ENCODE measurements at regions not wholly inside any gene's neighbourhood (a gene's known extent, or its start where the extent isn't known, plus 50 kb on each side); places are given as distances from the start of the nearest gene placed in this dataset.
A peak's percentile ranks its signal among the peaks of the same experiment; 100 is the strongest.

DNA sequence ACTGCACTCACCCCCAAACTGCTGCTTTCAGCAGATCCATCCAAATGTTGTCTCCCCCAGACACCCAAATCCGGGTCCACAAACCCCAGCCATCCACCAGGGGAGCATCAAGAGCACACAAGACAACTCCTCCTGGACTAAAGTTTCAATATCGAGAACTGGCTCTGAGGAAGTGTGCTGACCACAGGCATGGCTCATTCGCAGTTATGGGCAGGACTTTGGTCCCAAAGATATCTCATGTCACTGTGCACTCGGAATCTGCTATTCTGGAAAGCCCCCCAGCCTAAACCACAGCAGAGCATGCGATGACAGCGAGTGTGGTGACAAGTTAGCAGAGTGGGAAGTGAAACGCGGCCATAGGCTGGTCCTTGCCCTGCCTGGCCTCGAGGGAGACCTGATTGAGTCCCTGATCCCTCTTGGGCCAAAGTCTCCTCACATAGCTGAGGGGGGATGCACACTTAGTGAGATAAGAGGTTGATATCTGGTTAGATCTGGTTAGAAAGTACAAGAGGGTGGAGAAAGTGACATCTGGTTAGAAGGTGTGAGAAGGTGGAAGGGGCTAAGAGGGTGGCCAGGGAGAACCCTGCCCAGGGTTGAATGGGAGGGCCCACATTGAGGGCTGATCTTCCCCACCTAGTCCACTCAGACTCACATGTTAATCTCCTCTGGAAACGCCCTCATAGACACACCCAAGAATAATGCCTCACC lies 149.7 kb downstream of the MRPL14 start:
- Histone ChIP-seq H3K79me2 (ENCODE audit: insufficient read depth, low read length) (no peaks in the 10 kb centered on the region), H3K4me3 (replicated peaks in 1 of 3; ENCODE audit: insufficient read depth in 1 of 3, low read depth in 2 of 3, low read length in 3 of 3) (peak overlapping the region in 1 of 3 experiments; percentile 37; a peak in 1 of 6 replicates), H3K27me3 (ENCODE audit: control insufficient read depth in 1 of 2, insufficient read depth in 2 of 2, low read length in 2 of 2) (peaks cover 13 to 71% of the 10 kb centered on the region in 2 experiments; a peak in 4 of 5 replicates), H2AFZ (ENCODE audit: low read length) (no peak overlapping the region), H4K20me1 (ENCODE audit: insufficient read depth, low read length) (no peaks in the 10 kb centered on the region), H3K4me1 (ENCODE audit: insufficient read depth, low read length) (peaks cover 49% of the 10 kb centered on the region), H3K9ac (ENCODE audit: insufficient read depth, low read depth, low read length) (no peak overlapping the region), H3K36me3 (replicated peaks in 1 of 2; ENCODE audit: control insufficient read depth in 1 of 2, insufficient read depth in 2 of 2, low read length in 2 of 2) (no peaks in the 10 kb centered on the region), H3K9me3 (ENCODE audit: low read length) (peaks cover 6% of the 10 kb centered on the region; the same call in 1 of the 2 replicates), H3K27ac (ENCODE audit: extremely low read length, insufficient read depth, low read length) (no peak overlapping the region), H3K4me2 (ENCODE audit: low read depth, low read length) (peak overlapping the region; percentile 33; the same call in 1 of the 2 replicates)
- intact Hi-C loops (cut with micrococcal nuclease; ENCODE audit: unreplicated experiment) = no loop called here
- in situ Hi-C loops (cut with HindIII; ENCODE audit: extremely low pct_ligation_motif_present, low pct_unique_long_range_greater_than_20kb) = no loop called here
- ChIA-PET CTCF (ENCODE audit: low intra/inter-chr PET ratio, low total read pairs) (no interaction called here), POLR2A (interaction anchor here (1.2 kb wide), 1 partner anchor 13 kb away, joined by 3 read pairs; no protein-coding TSS in a partner anchor)
- peak; percentile 15; the same call in 1 of the 3 replicates for ATAC-seq
- FAIRE-seq = no peak
- BruUV-seq (replicated peaks) = no TSS peak
- no peak for DNase-seq (ENCODE audit: low spot score)
- 0% methylated on average over 10 of the region's 10 CpGs for WGBS (ENCODE audit: low lambda C conversion rate)
- TF ChIP-seq, protein P1, sequence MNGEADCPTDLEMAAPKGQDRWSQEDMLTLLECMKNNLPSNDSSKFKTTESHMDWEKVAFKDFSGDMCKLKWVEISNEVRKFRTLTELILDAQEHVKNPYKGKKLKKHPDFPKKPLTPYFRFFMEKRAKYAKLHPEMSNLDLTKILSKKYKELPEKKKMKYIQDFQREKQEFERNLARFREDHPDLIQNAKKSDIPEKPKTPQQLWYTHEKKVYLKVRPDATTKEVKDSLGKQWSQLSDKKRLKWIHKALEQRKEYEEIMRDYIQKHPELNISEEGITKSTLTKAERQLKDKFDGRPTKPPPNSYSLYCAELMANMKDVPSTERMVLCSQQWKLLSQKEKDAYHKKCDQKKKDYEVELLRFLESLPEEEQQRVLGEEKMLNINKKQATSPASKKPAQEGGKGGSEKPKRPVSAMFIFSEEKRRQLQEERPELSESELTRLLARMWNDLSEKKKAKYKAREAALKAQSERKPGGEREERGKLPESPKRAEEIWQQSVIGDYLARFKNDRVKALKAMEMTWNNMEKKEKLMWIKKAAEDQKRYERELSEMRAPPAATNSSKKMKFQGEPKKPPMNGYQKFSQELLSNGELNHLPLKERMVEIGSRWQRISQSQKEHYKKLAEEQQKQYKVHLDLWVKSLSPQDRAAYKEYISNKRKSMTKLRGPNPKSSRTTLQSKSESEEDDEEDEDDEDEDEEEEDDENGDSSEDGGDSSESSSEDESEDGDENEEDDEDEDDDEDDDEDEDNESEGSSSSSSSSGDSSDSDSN (CRISPR knock-in tag; IDR thresholded peaks at IDR 0.05) = no peak
- TF ChIP-seq TAF1 (CRISPR knock-in tag; IDR thresholded peaks at IDR 0.05) (no peak), CBX5 (CRISPR knock-in tag; IDR thresholded peaks at IDR 0.05; ENCODE audit: borderline replicate concordance) (no peak), KLF11 (CRISPR knock-in tag; IDR thresholded peaks at IDR 0.05) (no peak), HNF4A (CRISPR knock-in tag; IDR thresholded peaks at IDR 0.05) (peak; percentile 31), TCF7L2 (IDR thresholded peaks at IDR 0.05; ENCODE audit: low read depth, low read length) (no peak), NRL (CRISPR knock-in tag; IDR thresholded peaks at IDR 0.05; ENCODE audit: borderline replicate concordance) (peak; percentile 34; the same call in 1 of the 2 replicates), ZNF431 (CRISPR knock-in tag; IDR thresholded peaks at IDR 0.05; ENCODE audit: borderline replicate concordance, low read depth) (0 out of 2 replicates have a peak, but pooled peaks have one; percentile 26), TSC22D2 (CRISPR knock-in tag; IDR thresholded peaks at IDR 0.05; ENCODE audit: borderline replicate concordance) (no peak), ETV6 (CRISPR knock-in tag; conservative IDR thresholded peaks at IDR 0.05) (no peak), RAD21 (CRISPR knock-in tag; IDR thresholded peaks at IDR 0.05) (no peak), MED8 (CRISPR knock-in tag; IDR thresholded peaks at IDR 0.05; ENCODE audit: insufficient replicate concordance) (no peak), STAG1 (CRISPR knock-in tag; IDR thresholded peaks at IDR 0.05) (peak; percentile 21; the same call in 1 of the 2 replicates), MEIS2 (CRISPR knock-in tag; IDR thresholded peaks at IDR 0.05) (0 out of 2 replicates have a peak, but pooled peaks have one; percentile 35), REL (CRISPR knock-in tag; conservative IDR thresholded peaks at IDR 0.05) (no peak)
- TF ChIP-seq, protein P2, sequence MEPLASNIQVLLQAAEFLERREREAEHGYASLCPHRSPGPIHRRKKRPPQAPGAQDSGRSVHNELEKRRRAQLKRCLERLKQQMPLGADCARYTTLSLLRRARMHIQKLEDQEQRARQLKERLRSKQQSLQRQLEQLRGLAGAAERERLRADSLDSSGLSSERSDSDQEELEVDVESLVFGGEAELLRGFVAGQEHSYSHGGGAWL (CRISPR knock-in tag; IDR thresholded peaks at IDR 0.05) = no peak
- TF ChIP-seq, protein P3, sequence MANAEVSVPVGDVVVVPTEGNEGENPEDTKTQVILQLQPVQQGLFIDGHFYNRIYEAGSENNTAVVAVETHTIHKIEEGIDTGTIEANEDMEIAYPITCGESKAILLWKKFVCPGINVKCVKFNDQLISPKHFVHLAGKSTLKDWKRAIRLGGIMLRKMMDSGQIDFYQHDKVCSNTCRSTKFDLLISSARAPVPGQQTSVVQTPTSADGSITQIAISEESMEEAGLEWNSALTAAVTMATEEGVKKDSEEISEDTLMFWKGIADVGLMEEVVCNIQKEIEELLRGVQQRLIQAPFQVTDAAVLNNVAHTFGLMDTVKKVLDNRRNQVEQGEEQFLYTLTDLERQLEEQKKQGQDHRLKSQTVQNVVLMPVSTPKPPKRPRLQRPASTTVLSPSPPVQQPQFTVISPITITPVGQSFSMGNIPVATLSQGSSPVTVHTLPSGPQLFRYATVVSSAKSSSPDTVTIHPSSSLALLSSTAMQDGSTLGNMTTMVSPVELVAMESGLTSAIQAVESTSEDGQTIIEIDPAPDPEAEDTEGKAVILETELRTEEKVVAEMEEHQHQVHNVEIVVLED (CRISPR knock-in tag; IDR thresholded peaks at IDR 0.05; ENCODE audit: borderline replicate concordance) = no peak
- TF ChIP-seq, protein P4, sequence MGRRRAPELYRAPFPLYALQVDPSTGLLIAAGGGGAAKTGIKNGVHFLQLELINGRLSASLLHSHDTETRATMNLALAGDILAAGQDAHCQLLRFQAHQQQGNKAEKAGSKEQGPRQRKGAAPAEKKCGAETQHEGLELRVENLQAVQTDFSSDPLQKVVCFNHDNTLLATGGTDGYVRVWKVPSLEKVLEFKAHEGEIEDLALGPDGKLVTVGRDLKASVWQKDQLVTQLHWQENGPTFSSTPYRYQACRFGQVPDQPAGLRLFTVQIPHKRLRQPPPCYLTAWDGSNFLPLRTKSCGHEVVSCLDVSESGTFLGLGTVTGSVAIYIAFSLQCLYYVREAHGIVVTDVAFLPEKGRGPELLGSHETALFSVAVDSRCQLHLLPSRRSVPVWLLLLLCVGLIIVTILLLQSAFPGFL (CRISPR knock-in tag; IDR thresholded peaks at IDR 0.05) = no peak
- TF ChIP-seq, protein P5, sequence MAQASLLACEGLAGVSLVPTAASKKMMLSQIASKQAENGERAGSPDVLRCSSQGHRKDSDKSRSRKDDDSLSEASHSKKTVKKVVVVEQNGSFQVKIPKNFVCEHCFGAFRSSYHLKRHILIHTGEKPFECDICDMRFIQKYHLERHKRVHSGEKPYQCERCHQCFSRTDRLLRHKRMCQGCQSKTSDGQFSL (CRISPR knock-in tag; IDR thresholded peaks at IDR 0.05) = no peak
